Activated CD8-positive, alpha-beta memory T cell treated with anti-CD3 and anti-CD28 coated beads, Interleukin-2, amount 50 U/mL, for 4 hours (primary cell): ENCODE measurements at regions not wholly inside any gene's neighbourhood (a gene's known extent, or its start where the extent isn't known, plus 50 kb on each side); places are given as distances from the start of the nearest gene placed in this dataset.
"Not testable (repeated sequence)": the region's sequence is repeated elsewhere in the genome, so short reads cannot be mapped to it uniquely, and the experiment has no call there.

Experiments
- DNase-seq: peaks from one replicate; pipeline ENCODE4 v3.0.0-alpha.2; 2020

GRCh38 chr1:29425631-29426030 lies 189.3 kb downstream of the PTPRU start:
- DNase-seq: no peak

GRCh38 chr1:29424266-29424665 lies 187.9 kb downstream of the PTPRU start:
- DNase-seq: no peak

- no peak for DNase-seq
Observed at GRCh38 chr1:29420202-29420601, 183.9 kb downstream of the PTPRU start.

- no peak for DNase-seq
Observed at GRCh38 chr1:29417971-29418370, 181.6 kb downstream of the PTPRU start.

GRCh38 chr1:29417147-29417858 lies 181.0 kb downstream of the PTPRU start:
- no peak for DNase-seq

- DNase-seq: no peak
Observed at GRCh38 chr1:29416267-29417146, 180.2 kb downstream of the PTPRU start.

- DNase-seq: no peak
Observed at GRCh38 chr1:29415861-29416260, 179.5 kb downstream of the PTPRU start.

- DNase-seq: no peak
Observed at GRCh38 chr1:29415156-29415830, 179.0 kb downstream of the PTPRU start.

- no peak for DNase-seq
Observed at GRCh38 chr1:29414086-29414485, 177.8 kb downstream of the PTPRU start.

- no peak for DNase-seq
Observed at GRCh38 chr1:29413661-29414060, 177.3 kb downstream of the PTPRU start.

GRCh38 chr1:29412591-29412990 lies 176.3 kb downstream of the PTPRU start:
- no peak for DNase-seq

- DNase-seq: no peak
Observed at GRCh38 chr1:29410476-29410875, 174.2 kb downstream of the PTPRU start.

GRCh38 chr1:29409616-29410015 lies 173.3 kb downstream of the PTPRU start:
- DNase-seq: no peak

GRCh38 chr1:29408831-29409605 lies 172.7 kb downstream of the PTPRU start:
- DNase-seq: no peak

- no peak for DNase-seq
Observed at GRCh38 chr1:29406814-29407213, 170.5 kb downstream of the PTPRU start.

GRCh38 chr1:29400203-29400602 lies 163.9 kb downstream of the PTPRU start:
- DNase-seq: not testable (repeated sequence)

- DNase-seq: no peak
Observed at GRCh38 chr1:29399465-29399864, 163.1 kb downstream of the PTPRU start.

GRCh38 chr1:29398431-29398830 lies 162.1 kb downstream of the PTPRU start:
- DNase-seq: no peak

GRCh38 chr1:29397981-29398380 lies 161.7 kb downstream of the PTPRU start:
- no peak for DNase-seq

GRCh38 chr1:29397256-29397590 lies 160.9 kb downstream of the PTPRU start:
- DNase-seq: no peak

GRCh38 chr1:29396438-29397255 lies 160.3 kb downstream of the PTPRU start:
- DNase-seq: no peak
